ENCODE measurements at regions not wholly inside any gene's neighbourhood (a gene's known extent, or its start where the extent isn't known, plus 50 kb on each side); places are given as distances from the start of the nearest gene placed in this dataset.

DNA sequence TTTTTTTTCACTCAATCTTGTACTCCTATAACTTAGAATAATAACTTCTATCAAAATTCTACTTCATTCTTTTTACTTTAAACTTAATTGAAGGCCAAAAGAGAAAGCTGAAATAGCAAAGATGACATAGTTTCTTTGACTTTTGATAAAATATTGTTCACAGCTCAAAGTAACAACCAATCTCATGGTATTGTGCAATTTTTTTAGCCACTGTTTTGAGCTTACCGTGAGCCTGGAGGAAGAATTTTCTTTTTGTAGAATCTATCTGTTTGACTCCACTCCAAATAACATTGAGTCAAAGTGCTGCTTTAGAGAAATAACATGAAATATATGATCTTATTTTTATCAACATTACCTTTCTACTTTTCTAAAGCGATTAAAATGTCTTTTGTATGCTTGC lies 903.9 kb upstream of the FOXG1 start:
- 82 to 84% methylated on average over 2 of the region's 2 CpGs for WGBS, 2 donors
- no peak for DNase-seq
- no peak for ATAC-seq (ENCODE audit: insufficient read depth, low FRiP score)
- Histone ChIP-seq H3K9ac (ENCODE audit: insufficient read depth in 1 of 2, low read length in 2 of 2) (no peak overlapping the region), H3K27ac (ENCODE audit: low read depth in 1 of 2, low read length in 1 of 2) (no peak overlapping the region), H3K4me1 (ENCODE audit: control insufficient read depth in 5 of 5, insufficient read depth in 5 of 5, low read length in 5 of 5) (no peaks in the 10 kb centered on the region), H3K27me3 (ENCODE audit: control insufficient read depth in 3 of 3, insufficient read depth in 3 of 3, low read length in 2 of 3) (no peaks in the 10 kb centered on the region), H3K36me3 (ENCODE audit: control insufficient read depth in 4 of 4, insufficient read depth in 4 of 4, low read length in 4 of 4) (no peaks in the 10 kb centered on the region), H3K4me3 (no peak overlapping the region), H3K9me3 (ENCODE audit: control insufficient read depth in 4 of 4, insufficient read depth in 3 of 4, low read length in 3 of 4) (no peaks in the 10 kb centered on the region)
- TF ChIP-seq, protein P1, sequence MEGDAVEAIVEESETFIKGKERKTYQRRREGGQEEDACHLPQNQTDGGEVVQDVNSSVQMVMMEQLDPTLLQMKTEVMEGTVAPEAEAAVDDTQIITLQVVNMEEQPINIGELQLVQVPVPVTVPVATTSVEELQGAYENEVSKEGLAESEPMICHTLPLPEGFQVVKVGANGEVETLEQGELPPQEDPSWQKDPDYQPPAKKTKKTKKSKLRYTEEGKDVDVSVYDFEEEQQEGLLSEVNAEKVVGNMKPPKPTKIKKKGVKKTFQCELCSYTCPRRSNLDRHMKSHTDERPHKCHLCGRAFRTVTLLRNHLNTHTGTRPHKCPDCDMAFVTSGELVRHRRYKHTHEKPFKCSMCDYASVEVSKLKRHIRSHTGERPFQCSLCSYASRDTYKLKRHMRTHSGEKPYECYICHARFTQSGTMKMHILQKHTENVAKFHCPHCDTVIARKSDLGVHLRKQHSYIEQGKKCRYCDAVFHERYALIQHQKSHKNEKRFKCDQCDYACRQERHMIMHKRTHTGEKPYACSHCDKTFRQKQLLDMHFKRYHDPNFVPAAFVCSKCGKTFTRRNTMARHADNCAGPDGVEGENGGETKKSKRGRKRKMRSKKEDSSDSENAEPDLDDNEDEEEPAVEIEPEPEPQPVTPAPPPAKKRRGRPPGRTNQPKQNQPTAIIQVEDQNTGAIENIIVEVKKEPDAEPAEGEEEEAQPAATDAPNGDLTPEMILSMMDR (IDR thresholded peaks at IDR 0.05; ENCODE audit: control extremely low read depth, extremely low read depth) = no peak

DNA sequence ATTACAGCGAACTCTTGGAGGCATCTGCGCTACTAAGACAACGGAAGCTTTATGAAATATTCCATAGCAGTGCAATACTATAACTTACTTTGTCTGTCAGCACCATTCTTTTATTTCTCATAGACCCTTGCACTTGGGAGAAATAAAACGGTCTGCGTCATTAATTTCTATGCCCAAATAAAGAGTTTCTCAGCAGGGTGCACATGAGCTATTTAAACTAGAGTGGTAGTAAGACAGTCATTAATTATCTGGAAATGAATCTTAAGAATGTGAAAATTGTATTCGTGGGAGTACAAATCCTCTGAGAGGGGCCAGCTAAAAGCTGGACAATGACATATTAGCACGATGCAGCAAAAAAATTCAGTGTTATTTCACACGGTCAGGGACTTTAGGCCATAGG lies 903.4 kb upstream of the FOXG1 start:
- TF ChIP-seq, protein P1 (IDR thresholded peaks at IDR 0.05; ENCODE audit: control extremely low read depth, extremely low read depth) = no peak

DNA sequence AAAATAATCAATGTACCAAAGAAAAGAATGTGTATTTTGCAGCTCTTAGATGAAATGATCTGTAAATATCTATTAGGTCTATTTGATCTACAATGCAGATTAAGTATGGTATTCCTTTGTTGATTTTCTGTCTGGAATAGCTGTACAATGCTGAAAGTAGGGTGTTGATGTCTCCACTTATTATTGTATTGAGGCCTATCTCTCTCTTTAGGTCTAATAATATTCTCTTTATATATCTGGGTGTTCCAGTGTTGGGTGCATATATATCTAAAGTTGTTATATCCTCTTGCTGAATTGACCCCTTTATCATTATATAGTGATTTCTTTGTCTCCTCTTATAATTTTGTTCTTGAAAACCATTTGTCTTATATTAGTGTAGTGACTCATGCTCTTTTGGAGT lies 885.5 kb upstream of the FOXG1 start:
- H3K9me3 ChIP-seq (ENCODE audit: control insufficient read depth in 4 of 4, insufficient read depth in 3 of 4, low read length in 3 of 4) = no peaks in the 10 kb centered on the region
- ATAC-seq (ENCODE audit: insufficient read depth, low FRiP score) (no peak), DNase-seq (no peak)
- no peak overlapping the region for H3K4me3 ChIP-seq
- TF ChIP-seq, protein P1 (IDR thresholded peaks at IDR 0.05; ENCODE audit: control extremely low read depth, extremely low read depth) = no peak
- no peak overlapping the region for H3K9ac ChIP-seq (ENCODE audit: insufficient read depth in 1 of 2, low read length in 2 of 2)
- H3K4me1 ChIP-seq (ENCODE audit: control insufficient read depth in 5 of 5, insufficient read depth in 5 of 5, low read length in 5 of 5) = no peaks in the 10 kb centered on the region
- no peaks in the 10 kb centered on the region for H3K36me3 ChIP-seq (ENCODE audit: control insufficient read depth in 4 of 4, insufficient read depth in 4 of 4, low read length in 4 of 4)
- H3K27ac ChIP-seq (ENCODE audit: low read depth in 1 of 2, low read length in 1 of 2) = no peak overlapping the region
- no peaks in the 10 kb centered on the region for H3K27me3 ChIP-seq (ENCODE audit: control insufficient read depth in 3 of 3, insufficient read depth in 3 of 3, low read length in 2 of 3)

More for the DNA sequence above, 903.4 kb upstream of the FOXG1 start:
- whole genome bisulfite sequencing, 2 donors = 84 to 85% methylated on average over 8 of the region's 8 CpGs
- Histone ChIP-seq H3K36me3 (ENCODE audit: control insufficient read depth in 4 of 4, insufficient read depth in 4 of 4, low read length in 4 of 4) (no peaks in the 10 kb centered on the region), H3K9me3 (ENCODE audit: control insufficient read depth in 4 of 4, insufficient read depth in 3 of 4, low read length in 3 of 4) (no peaks in the 10 kb centered on the region), H3K27ac (ENCODE audit: low read depth in 1 of 2, low read length in 1 of 2) (no peak overlapping the region), H3K4me3 (no peak overlapping the region), H3K4me1 (ENCODE audit: control insufficient read depth in 5 of 5, insufficient read depth in 5 of 5, low read length in 5 of 5) (no peaks in the 10 kb centered on the region), H3K9ac (ENCODE audit: insufficient read depth in 1 of 2, low read length in 2 of 2) (no peak overlapping the region), H3K27me3 (ENCODE audit: control insufficient read depth in 3 of 3, insufficient read depth in 3 of 3, low read length in 2 of 3) (no peaks in the 10 kb centered on the region)
- DNase-seq (no peak), ATAC-seq (ENCODE audit: insufficient read depth, low FRiP score) (no peak)

DNA sequence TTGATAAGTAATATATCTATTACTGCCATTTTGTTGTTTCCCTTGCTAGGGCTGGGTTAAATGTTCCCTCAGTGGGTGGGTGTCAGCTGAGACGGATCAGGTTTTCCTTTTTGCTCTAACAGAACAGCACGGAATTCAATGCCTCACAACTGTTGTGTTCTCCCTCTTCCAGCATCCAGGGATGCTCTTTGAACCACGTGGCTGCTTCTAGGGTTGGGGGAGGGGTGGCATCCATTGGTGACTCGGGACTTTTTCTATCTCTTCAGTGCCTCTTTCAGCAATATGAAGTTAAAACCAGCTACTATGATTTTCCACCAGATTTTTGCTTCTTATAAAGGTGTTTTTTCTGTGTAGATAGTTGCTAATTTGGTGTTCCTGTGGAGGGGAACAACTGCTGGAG lies 884.9 kb upstream of the FOXG1 start:
- H3K9ac ChIP-seq (ENCODE audit: insufficient read depth in 1 of 2, low read length in 2 of 2) = no peak overlapping the region
- H3K36me3 ChIP-seq (ENCODE audit: control insufficient read depth in 4 of 4, insufficient read depth in 4 of 4, low read length in 4 of 4) = no peaks in the 10 kb centered on the region
- H3K27ac ChIP-seq (ENCODE audit: low read depth in 1 of 2, low read length in 1 of 2) = no peak overlapping the region
- H3K4me3 ChIP-seq = no peak overlapping the region
- H3K9me3 ChIP-seq (ENCODE audit: control insufficient read depth in 4 of 4, insufficient read depth in 3 of 4, low read length in 3 of 4) = no peaks in the 10 kb centered on the region
- WGBS, 2 donors = 56 to 62% methylated on average over 4 of the region's 4 CpGs
- TF ChIP-seq, protein P1 (IDR thresholded peaks at IDR 0.05; ENCODE audit: control extremely low read depth, extremely low read depth) = no peak
- no peaks in the 10 kb centered on the region for H3K27me3 ChIP-seq (ENCODE audit: control insufficient read depth in 3 of 3, insufficient read depth in 3 of 3, low read length in 2 of 3)
- no peak for ATAC-seq (ENCODE audit: insufficient read depth, low FRiP score)
- H3K4me1 ChIP-seq (ENCODE audit: control insufficient read depth in 5 of 5, insufficient read depth in 5 of 5, low read length in 5 of 5) = no peaks in the 10 kb centered on the region
- DNase-seq = no peak

Data from lung (tissue), 11 donors.